ENCODE measurements at regions not wholly inside any gene's neighbourhood (a gene's known extent, or its start where the extent isn't known, plus 50 kb on each side); places are given as distances from the start of the nearest gene placed in this dataset.

DNA sequence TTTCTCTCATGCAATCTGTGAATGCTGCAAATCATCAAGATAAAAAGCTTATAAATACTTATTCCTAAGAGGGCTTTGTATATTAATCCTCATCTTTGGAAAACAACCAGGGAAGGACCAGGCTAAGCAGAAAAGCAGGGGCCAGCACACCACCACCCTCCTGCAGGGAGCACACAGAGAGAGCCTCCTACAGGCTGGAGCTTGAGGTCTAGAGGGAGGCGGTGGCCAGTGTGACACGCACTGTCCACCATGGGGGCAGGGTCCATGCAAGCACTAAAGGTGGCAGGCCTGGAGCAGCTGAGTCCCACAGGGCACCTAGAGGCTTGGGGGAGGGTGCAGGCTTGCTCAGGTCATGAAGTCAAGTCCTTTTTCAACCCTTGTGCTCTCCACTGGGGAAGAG lies 236.9 kb downstream of the TACR3 start:
- no peak overlapping the region for H3K4me3 ChIP-seq (ENCODE audit: low read depth, low read length)
- TF ChIP-seq, protein P1, sequence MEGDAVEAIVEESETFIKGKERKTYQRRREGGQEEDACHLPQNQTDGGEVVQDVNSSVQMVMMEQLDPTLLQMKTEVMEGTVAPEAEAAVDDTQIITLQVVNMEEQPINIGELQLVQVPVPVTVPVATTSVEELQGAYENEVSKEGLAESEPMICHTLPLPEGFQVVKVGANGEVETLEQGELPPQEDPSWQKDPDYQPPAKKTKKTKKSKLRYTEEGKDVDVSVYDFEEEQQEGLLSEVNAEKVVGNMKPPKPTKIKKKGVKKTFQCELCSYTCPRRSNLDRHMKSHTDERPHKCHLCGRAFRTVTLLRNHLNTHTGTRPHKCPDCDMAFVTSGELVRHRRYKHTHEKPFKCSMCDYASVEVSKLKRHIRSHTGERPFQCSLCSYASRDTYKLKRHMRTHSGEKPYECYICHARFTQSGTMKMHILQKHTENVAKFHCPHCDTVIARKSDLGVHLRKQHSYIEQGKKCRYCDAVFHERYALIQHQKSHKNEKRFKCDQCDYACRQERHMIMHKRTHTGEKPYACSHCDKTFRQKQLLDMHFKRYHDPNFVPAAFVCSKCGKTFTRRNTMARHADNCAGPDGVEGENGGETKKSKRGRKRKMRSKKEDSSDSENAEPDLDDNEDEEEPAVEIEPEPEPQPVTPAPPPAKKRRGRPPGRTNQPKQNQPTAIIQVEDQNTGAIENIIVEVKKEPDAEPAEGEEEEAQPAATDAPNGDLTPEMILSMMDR (IDR thresholded peaks at IDR 0.05; ENCODE audit: borderline replicate concordance, insufficient read depth, low read depth, low read length): no peak

DNA sequence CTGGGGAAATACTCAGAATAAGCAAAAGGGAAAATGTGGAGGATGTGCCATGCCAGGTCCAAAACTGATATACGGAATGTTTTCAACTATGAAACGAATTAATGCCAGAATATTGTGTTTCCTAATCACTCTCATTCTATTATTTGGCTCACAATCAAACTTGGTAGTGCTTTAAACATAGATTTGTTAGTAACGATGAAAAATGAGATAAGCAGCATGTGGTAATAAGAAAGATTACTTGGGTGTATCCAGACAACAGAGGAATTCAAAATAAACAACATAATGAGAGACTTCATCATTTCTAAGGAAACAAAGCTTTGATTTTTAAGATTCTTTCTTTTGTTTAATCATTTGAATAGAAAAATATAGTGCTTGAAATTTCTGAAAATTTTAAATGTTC lies 237.3 kb downstream of the TACR3 start:
- TF ChIP-seq, protein P1 (IDR thresholded peaks at IDR 0.05; ENCODE audit: borderline replicate concordance, insufficient read depth, low read depth, low read length): no peak

DNA sequence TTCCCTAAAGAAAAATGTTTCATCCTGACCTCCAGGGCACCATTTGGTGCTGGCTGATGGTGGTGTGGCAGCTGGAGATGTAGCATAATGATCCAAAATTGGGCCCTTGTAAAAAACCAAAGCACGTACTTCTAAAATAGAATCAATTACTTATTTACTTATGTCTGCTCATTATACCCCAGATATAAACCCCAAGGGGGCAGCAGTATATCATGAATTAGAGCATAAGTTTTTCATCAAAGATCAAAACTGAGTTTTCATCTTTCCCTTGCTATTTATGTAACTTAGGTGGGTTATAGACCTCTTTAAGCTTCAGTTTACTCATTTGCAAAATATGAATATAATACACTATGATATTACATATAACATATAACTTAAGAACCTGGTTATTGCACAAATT lies 241.1 kb downstream of the TACR3 start:
- no peak overlapping the region for H3K4me3 ChIP-seq (ENCODE audit: low read depth, low read length)
- TF ChIP-seq, protein P1 (IDR thresholded peaks at IDR 0.05; ENCODE audit: borderline replicate concordance, insufficient read depth, low read depth, low read length): no peak

More for the DNA sequence above, 237.3 kb downstream of the TACR3 start:
- H3K4me3 ChIP-seq (ENCODE audit: low read depth, low read length): no peak overlapping the region

DNA sequence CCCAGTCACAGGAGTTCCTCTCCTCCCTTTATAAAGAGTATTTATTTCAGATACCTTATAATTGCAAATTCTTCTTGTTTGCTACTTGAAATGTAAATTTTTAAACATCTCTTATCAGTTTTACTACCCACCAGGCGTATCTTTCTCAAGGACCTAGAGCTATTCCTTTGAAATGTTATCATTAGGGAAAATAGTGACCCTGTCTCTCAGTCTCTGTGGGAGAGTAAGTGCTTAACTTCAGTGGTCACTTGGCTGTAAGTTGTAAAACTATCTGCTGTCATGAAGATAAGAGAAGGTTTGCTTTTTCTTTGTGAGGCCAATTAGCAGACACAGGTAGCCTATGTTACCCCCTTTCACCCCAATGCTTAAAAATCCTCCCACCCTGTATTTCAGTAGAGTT lies 241.6 kb downstream of the TACR3 start:
- no peak overlapping the region for H3K4me3 ChIP-seq (ENCODE audit: low read depth, low read length)
- TF ChIP-seq, protein P1 (IDR thresholded peaks at IDR 0.05; ENCODE audit: borderline replicate concordance, insufficient read depth, low read depth, low read length): no peak

DNA sequence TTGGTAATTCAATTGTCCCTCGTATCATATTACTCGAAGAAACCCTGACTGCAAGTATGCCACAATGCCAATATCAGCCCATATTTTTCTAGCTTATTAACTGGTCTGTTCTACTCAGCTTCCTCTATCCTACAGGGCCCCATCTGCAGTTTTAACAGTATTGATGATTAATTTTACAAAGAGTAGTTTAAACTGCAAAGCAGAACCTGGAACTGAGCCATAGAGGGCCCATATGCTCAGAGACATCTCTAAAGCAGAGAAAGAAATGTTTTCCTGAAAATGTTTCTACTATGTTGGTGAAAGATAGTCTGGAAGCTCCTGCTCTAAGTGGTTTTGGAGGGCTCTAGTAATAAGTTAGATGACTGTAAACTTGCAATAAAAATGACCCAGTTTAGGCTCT lies 259.4 kb upstream of the CENPE start:
- TF ChIP-seq, protein P1 (IDR thresholded peaks at IDR 0.05; ENCODE audit: borderline replicate concordance, insufficient read depth, low read depth, low read length): no peak
- no peak overlapping the region for H3K4me3 ChIP-seq (ENCODE audit: low read depth, low read length)

DNA sequence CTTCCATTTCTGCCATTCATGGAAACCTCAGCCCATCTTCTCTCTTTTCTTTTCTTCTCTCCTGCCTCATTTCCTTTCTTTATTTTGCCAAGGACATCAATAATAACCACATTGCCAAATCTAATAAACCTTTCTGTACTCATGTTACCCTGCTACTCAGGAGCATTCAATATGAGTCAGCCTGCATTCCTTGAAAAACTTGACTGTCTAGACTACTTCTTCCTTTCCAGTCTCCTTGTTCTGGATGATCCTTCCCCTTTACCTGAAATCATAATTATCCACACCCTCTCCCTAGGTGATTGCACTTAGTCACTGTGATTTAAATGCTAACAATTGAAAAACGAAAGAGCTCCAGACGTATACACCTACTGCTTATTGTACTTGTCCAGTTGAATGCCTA lies 253.2 kb upstream of the CENPE start:
- TF ChIP-seq, protein P1 (IDR thresholded peaks at IDR 0.05; ENCODE audit: borderline replicate concordance, insufficient read depth, low read depth, low read length): no peak
- no peak overlapping the region for H3K4me3 ChIP-seq (ENCODE audit: low read depth, low read length)

DNA sequence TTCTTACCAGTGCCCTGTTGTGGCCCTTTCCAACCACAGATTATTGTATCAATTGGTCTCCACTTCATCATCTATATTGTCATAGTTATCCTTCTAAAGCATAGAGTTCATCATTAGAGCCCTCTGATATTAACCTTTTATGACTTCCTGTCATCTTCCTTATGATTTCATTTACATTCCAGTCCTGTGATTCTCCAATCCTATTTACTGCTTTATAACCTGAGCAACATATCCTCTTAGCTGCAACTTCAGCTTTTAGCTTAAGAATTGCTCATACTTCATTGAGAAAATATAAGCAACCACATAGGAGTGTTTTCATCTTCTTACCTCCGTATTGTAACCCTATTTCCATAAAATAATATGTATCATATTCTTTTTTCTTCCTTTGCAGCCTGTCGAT lies 252.6 kb upstream of the CENPE start:
- TF ChIP-seq, protein P1 (IDR thresholded peaks at IDR 0.05; ENCODE audit: borderline replicate concordance, insufficient read depth, low read depth, low read length): no peak
- H3K4me3 ChIP-seq (ENCODE audit: low read depth, low read length): no peak overlapping the region

All from GM12875 (cell line).